ENCODE measurements at regions not wholly inside any gene's neighbourhood (a gene's known extent, or its start where the extent isn't known, plus 50 kb on each side); places are given as distances from the start of the nearest gene placed in this dataset.

- no peak for DNase-seq (ENCODE audit: extremely low read depth in 1 of 11, low read depth in 9 of 11, low spot score in 4 of 11)
Observed at GRCh38 chr4:14233126-14233525, 605.6 kb upstream of the BOD1L1 start.

DNA sequence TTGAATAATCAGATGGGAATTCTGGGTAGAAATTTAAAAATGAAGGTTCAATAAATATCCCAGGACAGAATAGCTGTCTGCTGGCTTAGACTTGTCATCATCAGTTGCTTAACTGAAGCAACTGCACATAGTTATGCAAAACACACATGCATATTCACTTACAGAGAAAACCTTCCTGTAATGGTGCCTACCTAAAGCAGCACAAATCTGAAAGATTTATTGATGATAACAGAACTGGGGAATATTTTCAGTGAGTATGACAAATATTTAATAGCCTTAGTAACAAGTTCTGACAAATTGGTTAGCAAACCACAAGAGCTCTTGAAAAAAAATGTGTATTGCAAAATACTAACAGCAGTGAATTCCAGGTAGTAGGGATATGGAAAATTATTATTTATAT lies 606.8 kb upstream of the BOD1L1 start:
- no peak for DNase-seq (ENCODE audit: extremely low read depth in 1 of 11, low read depth in 9 of 11, low spot score in 4 of 11)

GRCh38 chr4:14236359-14236758 lies 608.8 kb upstream of the BOD1L1 start:
- no peak for DNase-seq (ENCODE audit: extremely low read depth in 1 of 11, low read depth in 9 of 11, low spot score in 4 of 11)

- DNase-seq (ENCODE audit: extremely low read depth in 1 of 11, low read depth in 9 of 11, low spot score in 4 of 11), result no peak
Observed at GRCh38 chr4:14237911-14238310, 610.4 kb upstream of the BOD1L1 start.

- no peak for DNase-seq (ENCODE audit: extremely low read depth in 1 of 11, low read depth in 9 of 11, low spot score in 4 of 11)
Observed at GRCh38 chr4:14241574-14241973, 614.0 kb upstream of the BOD1L1 start.

DNA sequence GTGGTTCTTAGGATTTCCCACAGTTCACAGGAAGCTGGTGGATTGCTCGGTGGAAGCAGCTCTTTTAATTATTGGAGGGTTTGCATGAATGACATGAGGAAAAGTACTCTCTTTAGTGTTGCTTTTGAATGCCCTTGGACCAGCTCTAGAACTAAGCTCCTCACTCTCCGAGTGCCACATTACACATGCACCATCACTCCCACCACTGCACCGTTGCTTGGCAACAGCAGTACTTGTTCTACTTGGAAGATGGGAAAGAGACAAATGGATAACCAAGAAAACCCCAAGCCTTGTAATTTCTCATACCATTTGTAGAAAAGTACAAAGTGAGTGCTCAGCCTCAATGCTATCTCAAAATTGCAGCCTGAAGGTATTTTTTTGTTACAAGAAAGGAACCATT lies 620.2 kb upstream of the BOD1L1 start:
- DNase-seq (ENCODE audit: extremely low read depth in 1 of 11, low read depth in 9 of 11, low spot score in 4 of 11), result no peak

DNA sequence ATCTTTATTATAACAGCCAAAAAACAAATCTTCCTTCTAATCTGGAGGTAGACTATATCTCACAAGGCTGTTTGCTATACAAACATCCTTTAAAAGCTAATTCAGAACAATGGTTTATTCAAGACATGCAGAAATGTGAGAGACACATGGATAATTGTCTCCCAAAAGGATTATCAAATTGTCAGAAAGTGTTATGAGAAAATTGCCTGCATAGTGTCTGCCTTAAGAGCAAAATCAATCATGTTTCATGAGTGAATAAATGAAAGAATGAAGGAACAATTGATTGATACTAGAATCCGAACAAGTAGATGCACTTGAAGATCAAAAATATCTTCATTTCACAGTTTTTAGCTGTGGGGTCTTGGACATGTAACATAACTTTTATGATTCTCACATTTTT lies 621.7 kb upstream of the BOD1L1 start:
- DNase-seq (ENCODE audit: extremely low read depth in 1 of 11, low read depth in 9 of 11, low spot score in 4 of 11), result no peak

DNA sequence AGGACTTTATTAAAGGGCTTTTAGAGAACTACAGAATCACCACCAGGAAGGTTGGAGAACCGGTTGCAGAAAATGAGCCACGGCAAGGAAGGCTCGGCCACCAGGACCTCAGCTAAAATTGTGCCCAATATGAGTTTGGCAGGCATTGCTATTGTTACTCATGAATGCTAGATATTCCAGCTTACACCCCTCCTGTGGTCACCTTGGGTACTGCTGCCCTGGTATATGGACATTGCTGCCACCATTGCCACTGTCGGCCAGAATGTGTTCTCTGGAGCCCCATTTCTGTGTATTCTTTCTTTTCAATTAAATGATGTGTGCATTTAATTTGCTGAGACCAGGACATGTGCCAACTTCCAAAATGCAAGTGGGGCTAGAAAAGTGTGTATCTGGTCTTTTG lies 626.7 kb upstream of the BOD1L1 start:
- DNase-seq (ENCODE audit: extremely low read depth in 1 of 11, low read depth in 9 of 11, low spot score in 4 of 11), result peak in 1 of 11 donors; percentile 1

DNA sequence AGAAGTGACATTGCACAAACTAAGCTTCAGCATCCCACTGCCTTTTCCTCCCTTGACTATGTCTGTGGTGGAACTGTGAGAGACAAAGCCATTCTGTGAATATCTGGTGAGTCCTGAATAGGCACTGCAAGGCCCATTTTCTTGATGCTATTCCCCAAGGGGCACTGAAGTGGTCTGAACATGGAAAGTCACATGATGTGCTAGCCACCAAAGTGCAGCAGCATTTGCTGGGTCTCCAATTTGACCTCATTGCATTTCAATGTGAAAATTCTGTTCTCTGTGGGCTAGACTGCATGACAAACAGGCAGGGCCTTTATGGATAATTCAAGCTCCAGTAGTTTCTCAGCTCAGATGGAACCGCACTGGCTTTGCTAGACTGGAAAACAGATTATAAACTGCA lies 627.4 kb upstream of the BOD1L1 start:
- DNase-seq (ENCODE audit: extremely low read depth in 1 of 11, low read depth in 9 of 11, low spot score in 4 of 11), result no peak

DNA sequence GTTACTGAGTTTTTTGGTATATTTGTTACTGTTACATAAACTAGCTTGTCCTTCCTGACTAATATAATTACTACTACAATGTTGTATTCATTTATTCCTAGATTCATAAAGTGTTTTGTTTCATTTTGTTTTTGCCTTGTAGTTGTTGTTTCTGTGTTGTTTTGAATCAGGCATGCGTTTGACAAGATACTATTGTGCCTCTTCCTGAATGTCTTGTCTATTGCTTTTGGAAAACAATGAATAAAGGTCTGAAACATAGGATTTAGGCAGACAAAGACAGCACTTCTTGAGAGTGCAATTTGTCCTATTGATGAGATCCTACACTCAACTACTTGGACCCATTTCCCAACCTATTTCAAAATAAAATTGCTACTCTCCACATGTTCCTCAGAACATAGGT lies 630.4 kb upstream of the BOD1L1 start:
- DNase-seq (ENCODE audit: extremely low read depth in 1 of 11, low read depth in 9 of 11, low spot score in 4 of 11), result no peak

GRCh38 chr4:14259936-14260335 lies 632.4 kb upstream of the BOD1L1 start:
- DNase-seq (ENCODE audit: extremely low read depth in 1 of 11, low read depth in 9 of 11, low spot score in 4 of 11), result no peak

- DNase-seq (ENCODE audit: extremely low read depth in 1 of 11, low read depth in 9 of 11, low spot score in 4 of 11), result no peak
Observed at GRCh38 chr4:14260591-14260990, 633.1 kb upstream of the BOD1L1 start.

GRCh38 chr4:14262221-14262620 lies 634.7 kb upstream of the BOD1L1 start:
- no peak for DNase-seq (ENCODE audit: extremely low read depth in 1 of 11, low read depth in 9 of 11, low spot score in 4 of 11)

GRCh38 chr4:14264437-14264836 lies 636.9 kb upstream of the BOD1L1 start:
- no peak for DNase-seq (ENCODE audit: extremely low read depth in 1 of 11, low read depth in 9 of 11, low spot score in 4 of 11)

DNA sequence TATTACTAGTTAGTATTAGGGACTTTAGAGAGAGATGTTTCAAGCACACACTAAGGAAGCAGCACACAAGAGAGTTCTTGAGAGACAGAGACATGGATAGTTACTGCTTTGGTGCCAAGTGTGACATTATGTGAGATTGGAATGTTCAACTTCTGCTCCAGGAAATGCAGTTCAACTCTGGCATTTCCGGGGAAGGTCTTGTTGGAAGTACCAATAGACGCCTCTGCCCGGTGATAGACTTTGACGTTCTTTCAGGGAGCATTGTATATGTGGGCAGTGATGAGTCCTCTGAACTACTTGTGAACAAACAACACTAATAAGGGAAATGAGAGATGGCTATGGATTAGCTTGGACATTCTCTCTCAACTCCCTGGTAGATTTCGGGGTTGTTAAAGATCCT lies 638.1 kb upstream of the BOD1L1 start:
- DNase-seq (ENCODE audit: extremely low read depth in 1 of 11, low read depth in 9 of 11, low spot score in 4 of 11), result no peak

DNA sequence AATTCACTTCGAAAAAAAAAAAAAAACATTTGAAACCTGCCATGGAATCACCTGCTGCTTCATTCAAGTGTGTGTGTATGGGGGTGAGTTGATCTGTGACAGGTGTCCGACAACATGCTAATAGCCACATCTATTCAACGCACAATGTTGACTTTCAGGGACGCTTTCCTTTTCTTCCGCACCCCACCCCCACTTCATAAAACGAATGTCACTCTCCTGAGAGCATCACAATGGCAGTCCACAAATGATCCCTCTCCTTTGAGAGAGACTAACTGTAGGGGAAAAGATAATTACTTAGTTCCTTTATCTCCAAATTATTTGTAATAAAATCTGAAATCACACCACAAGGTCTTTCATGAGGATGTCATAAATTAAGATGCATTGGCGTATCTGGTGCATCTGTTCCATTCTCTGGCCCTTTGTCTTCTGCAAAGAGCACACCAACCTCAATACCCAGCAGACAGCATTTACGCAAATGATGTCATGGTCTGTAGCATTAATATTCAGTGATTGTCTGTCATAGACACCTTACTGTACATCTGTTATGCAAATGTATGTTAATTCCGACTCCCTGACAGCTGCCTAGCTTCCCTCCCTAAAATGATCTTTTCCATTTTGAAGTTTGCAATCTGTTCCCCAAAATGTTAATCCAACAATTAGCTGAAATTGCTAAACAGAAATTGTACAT lies 640.0 kb upstream of the BOD1L1 start:
- DNase-seq (ENCODE audit: extremely low read depth in 1 of 11, low read depth in 9 of 11, low spot score in 4 of 11), result no peak

DNA sequence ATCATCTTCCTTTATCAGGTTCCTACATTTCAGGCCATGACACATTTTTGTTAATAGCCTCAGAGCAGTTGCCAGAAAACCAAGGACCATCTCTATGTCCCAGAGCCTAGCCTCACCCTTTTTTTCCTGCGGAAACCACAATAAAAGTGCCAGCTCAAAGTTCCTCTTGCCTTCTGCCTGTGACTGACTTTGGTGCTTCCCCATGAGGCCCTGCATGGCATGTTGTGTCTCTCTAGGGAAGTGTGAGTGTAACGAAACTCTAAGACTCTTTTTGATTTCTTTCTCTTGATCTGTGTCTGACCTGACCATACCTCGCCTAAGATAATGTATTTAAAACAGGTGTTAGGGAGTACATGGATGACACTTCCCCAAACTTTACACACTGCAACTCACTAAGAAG lies 642.3 kb upstream of the BOD1L1 start:
- DNase-seq (ENCODE audit: extremely low read depth in 1 of 11, low read depth in 9 of 11, low spot score in 4 of 11), result no peak

- DNase-seq (ENCODE audit: extremely low read depth in 1 of 11, low read depth in 9 of 11, low spot score in 4 of 11), result no peak
Observed at GRCh38 chr4:14272206-14272605, 644.7 kb upstream of the BOD1L1 start.

DNA sequence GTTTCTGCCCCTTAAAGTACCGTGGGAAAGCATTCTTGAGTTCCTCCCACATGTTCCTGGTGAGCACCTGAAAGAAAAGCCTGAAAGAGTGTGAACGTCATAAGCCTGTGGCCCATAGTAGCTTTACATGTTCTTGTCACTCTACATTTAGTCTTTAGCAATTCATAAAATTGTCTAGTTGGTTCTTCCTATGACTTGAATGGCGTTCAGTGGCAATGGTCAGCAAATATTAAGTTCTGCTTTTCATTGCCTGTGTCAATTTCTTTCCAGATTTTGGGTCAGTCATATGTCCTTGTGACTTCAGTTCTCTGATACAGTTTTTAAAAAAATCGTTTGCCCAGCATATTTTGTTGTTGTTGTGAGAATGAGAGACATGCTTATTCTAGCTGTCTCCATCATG lies 650.0 kb upstream of the BOD1L1 start:
- no peak for DNase-seq (ENCODE audit: extremely low read depth in 1 of 11, low read depth in 9 of 11, low spot score in 4 of 11)

- no peak for DNase-seq (ENCODE audit: extremely low read depth in 1 of 11, low read depth in 9 of 11, low spot score in 4 of 11)
Observed at GRCh38 chr4:14280567-14280966, 653.0 kb upstream of the BOD1L1 start.

- DNase-seq (ENCODE audit: extremely low read depth in 1 of 11, low read depth in 9 of 11, low spot score in 4 of 11), result no peak
Observed at GRCh38 chr4:14284578-14284977, 657.1 kb upstream of the BOD1L1 start.

GRCh38 chr4:14289708-14290107 lies 662.2 kb upstream of the BOD1L1 start:
- DNase-seq (ENCODE audit: extremely low read depth in 1 of 11, low read depth in 9 of 11, low spot score in 4 of 11), result no peak

Data from renal cortex interstitium (tissue), 11 donors.